Head of caudate nucleus (tissue), 42 donors: ENCODE measurements at regions not wholly inside any gene's neighbourhood (a gene's known extent, or its start where the extent isn't known, plus 50 kb on each side); places are given as distances from the start of the nearest gene placed in this dataset.
A peak's percentile ranks its signal among the peaks of the same experiment; 100 is the strongest.

Source experiments
- DNase-seq, 42 donors: peaks; one replicate each; pipeline versions ENCODE4 v3.0.0 to v3.0.0-alpha.2; 2020 to 2021; ENCODE audit warnings: mixed read lengths in 7 of 42
- intact Hi-C: fragments of 100-400 bp; cut with DNase I; formaldehyde crosslinking; loops from one replicate; pipeline ENCODE4 v1.15.0; 2022

DNA sequence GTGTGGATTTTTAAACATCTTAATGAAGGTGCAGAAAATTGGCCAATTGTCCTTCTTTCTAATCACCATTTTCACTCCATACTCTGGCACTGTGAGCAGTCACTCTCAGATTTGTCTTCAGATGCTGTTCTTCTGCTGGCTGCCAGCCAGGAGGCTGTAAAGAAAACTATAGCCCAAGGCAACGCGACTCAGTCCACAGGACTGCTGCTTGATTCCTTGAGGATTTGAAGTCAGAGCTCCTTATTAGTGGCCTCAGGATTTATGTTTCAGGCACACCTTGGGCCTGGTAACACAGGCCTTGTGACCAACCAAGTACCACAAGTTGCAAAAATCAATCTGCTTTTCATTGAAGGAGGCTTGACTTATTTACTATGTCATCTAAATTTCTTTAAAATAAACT, 342.6 kb downstream of the GPM6A start:
- DNase-seq: no peak
- intact Hi-C loops: no loop called here

GRCh38 chr4:175470131-175470530, 341.9 kb downstream of the GPM6A start:
- DNase-seq: no peak
- intact Hi-C loops: no loop called here

DNA sequence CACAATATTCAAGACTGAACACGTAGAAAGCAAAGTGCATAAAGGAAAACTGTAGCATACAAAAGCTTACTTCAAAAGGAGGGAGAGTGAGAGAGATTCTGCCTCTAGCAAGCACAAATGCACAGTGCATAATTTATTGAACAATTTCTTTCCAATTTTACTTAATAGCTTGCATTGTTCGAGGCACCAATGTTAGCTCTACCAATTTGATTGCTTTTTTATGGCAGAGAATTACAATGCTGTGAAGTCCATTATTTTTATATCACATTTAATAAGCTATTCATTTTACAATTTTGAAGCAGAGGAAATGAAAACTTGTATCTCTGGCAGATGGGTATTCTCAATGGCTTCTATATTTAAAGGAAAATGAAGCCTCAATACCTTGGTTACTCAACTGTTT, 331.7 kb downstream of the GPM6A start:
- intact Hi-C loops: no loop called here
- no peak for DNase-seq

DNA sequence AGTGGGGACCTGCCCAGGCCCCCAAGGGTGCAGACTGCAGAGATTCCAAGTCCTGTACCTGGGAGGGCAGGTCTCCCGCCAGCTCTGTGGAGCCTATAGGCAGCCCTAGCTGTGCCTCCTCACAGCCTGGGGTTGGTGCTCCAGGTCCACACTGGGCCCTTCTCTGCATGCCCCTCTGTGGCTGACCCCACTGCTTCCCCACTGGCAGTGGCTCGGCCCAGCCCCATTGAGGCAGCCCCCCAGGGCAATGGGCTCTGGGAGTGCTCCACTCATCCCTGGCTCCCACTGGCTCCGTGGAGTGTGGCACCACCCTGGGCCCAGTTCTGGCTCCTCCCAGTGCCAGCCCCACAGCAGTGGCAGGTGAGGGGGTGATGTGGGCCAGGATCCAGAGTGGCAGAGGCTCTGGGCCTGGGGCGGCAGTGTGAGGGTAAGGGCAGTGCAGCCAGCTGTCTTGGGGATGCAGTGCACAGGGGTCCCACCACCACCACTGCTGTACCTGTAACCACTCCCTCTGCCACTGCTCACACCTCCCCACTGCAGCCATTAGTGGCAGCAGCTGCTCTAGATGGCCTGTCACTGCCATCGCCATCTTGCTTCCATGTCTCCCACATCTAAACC, 312.2 kb downstream of the GPM6A start:
- no peak for DNase-seq
- intact Hi-C loops: no loop called here

- intact Hi-C loops: no loop called here
- DNase-seq: no peak
Measured at GRCh38 chr4:175504318-175504717, 307.7 kb downstream of the GPM6A start.

GRCh38 chr4:175509320-175509719, 302.7 kb downstream of the GPM6A start:
- intact Hi-C loops: no loop called here
- DNase-seq: no peak

- DNase-seq: no peak
- intact Hi-C loops: no loop called here
Measured at GRCh38 chr4:175511861-175512260, 300.2 kb downstream of the GPM6A start.

DNA sequence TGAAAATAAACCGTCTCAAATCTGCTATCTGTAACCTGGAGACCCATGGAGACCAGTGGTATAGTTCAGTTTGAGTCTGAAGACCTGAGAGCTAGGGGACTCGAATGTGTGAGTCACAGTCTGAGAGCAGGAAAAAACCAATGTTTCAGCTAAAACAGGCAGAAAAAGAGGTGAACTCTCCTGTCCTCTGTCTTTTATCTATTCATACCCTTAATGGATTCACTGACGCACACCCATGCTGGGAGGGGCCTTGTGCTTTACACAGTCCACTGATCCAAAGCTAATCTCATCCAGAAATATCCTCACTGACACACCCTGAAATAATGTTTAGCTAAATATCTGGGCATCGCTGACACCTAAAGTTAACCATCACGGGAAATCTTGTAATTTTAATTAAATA, 297.9 kb downstream of the GPM6A start:
- DNase-seq: no peak
- intact Hi-C loops: no loop called here

- DNase-seq: no peak
- intact Hi-C loops: no loop called here
Measured at GRCh38 chr4:175530655-175531054, 281.4 kb downstream of the GPM6A start.

DNA sequence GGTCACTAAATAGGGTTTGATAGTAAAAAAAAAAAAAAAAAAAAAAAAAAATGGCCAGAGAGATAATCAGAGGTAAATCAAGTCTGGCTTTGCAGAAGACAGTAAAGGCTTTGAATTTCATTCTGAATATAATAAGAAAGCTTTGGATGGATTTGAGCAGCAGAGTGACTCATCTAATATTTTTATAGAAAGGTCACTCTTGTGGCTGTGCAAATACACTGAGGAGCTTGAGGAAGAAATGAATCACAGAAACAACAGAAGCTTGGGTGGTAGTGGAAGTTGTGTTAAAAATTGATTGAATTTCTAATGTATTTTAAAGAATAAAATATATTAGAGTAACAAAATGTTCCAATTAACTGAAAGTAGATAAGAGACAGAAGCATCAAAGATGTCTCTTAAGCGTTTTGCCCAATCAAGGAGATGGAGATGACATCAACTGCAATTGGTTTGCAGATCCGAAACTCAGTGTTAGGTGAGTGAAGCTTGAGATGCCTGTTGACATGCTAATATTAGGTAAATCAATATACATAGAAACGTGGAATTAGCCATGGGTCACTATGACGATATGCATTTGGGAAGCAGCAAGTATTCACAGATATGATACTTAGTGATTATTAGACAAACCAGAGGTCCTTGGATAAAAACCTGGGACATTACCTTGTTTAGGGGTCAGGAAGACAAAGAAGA, 280.5 kb downstream of the GPM6A start:
- no peak for DNase-seq
- intact Hi-C loops: no loop called here

GRCh38 chr4:175536852-175537453, 275.1 kb downstream of the GPM6A start:
- intact Hi-C loops: no loop called here
- DNase-seq: peak in 2 of 42 donors; percentile 7 to 53

DNA sequence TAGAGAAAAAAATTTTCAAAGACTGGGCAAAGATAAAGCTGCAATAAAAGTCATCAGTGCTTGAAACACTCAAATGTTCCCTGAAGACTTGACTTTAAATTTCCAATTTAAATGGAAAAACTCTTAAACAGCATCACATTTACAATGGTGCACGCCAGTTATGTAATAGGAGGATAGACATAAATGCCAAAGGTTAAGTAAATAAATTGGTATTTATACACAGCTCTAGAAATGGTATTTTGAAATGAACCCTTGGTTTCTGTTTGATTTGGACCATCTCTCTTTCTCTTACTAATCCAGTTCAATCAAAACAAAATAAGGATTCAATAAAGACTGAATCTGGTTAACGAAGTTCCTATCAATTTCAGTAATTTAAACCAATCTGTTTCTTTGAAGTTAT, 272.6 kb downstream of the GPM6A start:
- intact Hi-C loops: no loop called here
- DNase-seq: no peak

GRCh38 chr4:175540151-175540550, 271.9 kb downstream of the GPM6A start:
- intact Hi-C loops: no loop called here
- DNase-seq: no peak

GRCh38 chr4:175540732-175541131, 271.3 kb downstream of the GPM6A start:
- intact Hi-C loops: no loop called here
- DNase-seq: no peak

GRCh38 chr4:175542786-175543185, 269.3 kb downstream of the GPM6A start:
- intact Hi-C loops: no loop called here
- no peak for DNase-seq

DNA sequence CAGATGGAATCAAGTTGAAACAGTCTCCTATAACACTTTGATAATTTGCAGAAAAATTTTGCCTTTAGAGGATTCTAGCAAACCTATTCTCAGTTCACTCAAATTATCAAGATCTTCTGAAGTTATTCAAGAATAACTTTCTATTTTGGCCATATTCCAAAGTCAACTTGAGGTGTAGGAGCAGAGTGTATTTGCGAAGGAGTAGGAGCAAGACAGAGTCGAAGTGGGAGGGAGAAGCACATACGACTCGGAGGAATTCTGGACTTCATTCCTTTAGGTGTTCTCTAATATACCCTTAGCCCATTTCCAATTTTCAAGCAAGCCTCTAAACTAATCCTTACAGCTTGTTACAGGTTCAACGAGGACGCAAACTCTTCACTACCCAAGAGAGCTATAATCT, 252.9 kb downstream of the GPM6A start:
- intact Hi-C loops: no loop called here

GRCh38 chr4:175559526-175559925, 252.5 kb downstream of the GPM6A start:
- intact Hi-C loops: no loop called here
- DNase-seq: no peak

More for the DNA sequence above, 252.9 kb downstream of the GPM6A start:
- peak in 2 of 42 donors; percentile 11 to 38 for DNase-seq

DNA sequence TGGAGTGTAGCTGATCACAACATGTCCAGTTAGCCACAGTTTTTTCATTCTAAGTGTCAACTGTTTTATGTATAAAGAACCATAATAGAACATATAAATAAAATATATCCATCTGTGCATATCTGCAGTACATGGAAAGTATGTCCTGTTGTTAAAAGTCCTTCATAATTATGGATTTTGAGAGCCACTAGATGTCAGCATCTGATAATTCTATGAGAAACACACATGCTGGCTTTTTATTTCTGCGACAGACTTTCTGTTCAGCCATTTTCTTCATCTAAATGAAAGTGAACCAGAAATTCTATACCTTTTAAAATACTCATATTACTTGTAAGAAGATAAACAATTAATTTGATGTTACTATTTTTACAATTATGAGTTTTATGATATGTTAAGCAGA, 251.5 kb downstream of the GPM6A start:
- intact Hi-C loops: no loop called here

GRCh38 chr4:175561696-175562095, 250.4 kb downstream of the GPM6A start:
- intact Hi-C loops: no loop called here
- DNase-seq: no peak

More for the DNA sequence above, 251.5 kb downstream of the GPM6A start:
- DNase-seq: peak in 4 of 42 donors; percentile 3 to 27 (median 11)

DNA sequence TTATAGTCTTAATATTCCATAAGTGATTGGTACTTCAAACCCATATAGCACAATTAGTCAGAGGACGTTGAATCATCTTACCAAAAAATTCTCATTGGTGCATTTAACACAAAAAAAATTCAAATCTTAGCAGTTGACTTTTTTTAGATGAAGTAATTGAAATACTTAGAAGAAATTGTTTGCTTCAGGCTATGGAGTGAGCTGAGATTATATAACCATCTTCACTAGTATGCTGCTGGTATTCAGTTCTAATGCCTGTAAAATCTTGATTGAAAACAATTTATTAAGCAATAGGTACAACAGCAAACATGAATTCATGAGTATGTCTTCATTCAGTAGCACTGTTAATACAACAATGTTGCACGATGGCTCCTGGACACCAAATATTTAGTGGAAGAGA, 250.0 kb downstream of the GPM6A start:
- no peak for DNase-seq

DNA sequence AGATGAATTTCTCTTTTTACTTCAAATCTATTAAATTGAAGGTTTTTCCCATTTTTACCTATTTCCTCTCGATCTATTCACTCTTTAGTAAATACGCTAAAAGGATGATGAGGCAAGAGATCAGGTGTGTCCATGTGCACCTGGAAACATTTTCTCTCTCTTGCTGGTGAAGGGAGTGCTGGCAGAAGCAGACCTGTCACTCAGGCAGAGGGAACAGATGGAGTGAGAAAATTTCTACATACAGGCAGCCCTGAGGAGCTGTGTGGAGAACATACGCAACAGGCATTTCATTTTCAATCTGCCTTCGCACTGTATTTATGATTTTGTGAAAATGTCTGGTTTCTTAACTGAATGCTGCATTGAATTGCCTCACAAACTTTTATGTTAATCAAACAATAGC, 249.5 kb downstream of the GPM6A start:
- DNase-seq: peak in 8 of 42 donors; percentile 4 to 38 (median 14)
- intact Hi-C loops: no loop called here

More for the DNA sequence above, 250.0 kb downstream of the GPM6A start:
- intact Hi-C loops: no loop called here
